B cell (primary cell): ENCODE measurements at regions not wholly inside any gene's neighbourhood (a gene's known extent, or its start where the extent isn't known, plus 50 kb on each side); places are given as distances from the start of the nearest gene placed in this dataset.

ENCODE experiments used
- EZH2 ChIP-seq: IDR thresholded peaks from 2 replicates; pipeline ENCODE4 v1.6.1; 2012; ENCODE audit warnings: borderline replicate concordance, low read depth, mild to moderate bottlenecking, moderate library complexity, low read length; ENCODE audit not compliant: insufficient read depth, poor library complexity, severe bottlenecking
- TF ChIP-seq, protein P1 (sequence below): fragments of 200-600 bp; IDR thresholded peaks from one replicate; pipeline ENCODE4 v1.8.0; 2022; ENCODE audit warnings: antibody characterized with exemption, mild to moderate bottlenecking

- TF ChIP-seq, protein P1, sequence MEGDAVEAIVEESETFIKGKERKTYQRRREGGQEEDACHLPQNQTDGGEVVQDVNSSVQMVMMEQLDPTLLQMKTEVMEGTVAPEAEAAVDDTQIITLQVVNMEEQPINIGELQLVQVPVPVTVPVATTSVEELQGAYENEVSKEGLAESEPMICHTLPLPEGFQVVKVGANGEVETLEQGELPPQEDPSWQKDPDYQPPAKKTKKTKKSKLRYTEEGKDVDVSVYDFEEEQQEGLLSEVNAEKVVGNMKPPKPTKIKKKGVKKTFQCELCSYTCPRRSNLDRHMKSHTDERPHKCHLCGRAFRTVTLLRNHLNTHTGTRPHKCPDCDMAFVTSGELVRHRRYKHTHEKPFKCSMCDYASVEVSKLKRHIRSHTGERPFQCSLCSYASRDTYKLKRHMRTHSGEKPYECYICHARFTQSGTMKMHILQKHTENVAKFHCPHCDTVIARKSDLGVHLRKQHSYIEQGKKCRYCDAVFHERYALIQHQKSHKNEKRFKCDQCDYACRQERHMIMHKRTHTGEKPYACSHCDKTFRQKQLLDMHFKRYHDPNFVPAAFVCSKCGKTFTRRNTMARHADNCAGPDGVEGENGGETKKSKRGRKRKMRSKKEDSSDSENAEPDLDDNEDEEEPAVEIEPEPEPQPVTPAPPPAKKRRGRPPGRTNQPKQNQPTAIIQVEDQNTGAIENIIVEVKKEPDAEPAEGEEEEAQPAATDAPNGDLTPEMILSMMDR = no peak
- TF ChIP-seq EZH2 = no peak
Measured at GRCh38 chr6:169884158-169884557, 132.7 kb downstream of the ERMARD start.
